Neural cell (in vitro differentiated cells): ENCODE measurements at regions not wholly inside any gene's neighbourhood (a gene's known extent, or its start where the extent isn't known, plus 50 kb on each side); places are given as distances from the start of the nearest gene placed in this dataset.

Experiments used
- H2AFZ ChIP-seq: fragments of 200-600, 300-800 bp; sonication (generic), shearing (Covaris generic); 2 replicates; pipeline ENCODE4 v1.6.0; 2014; ENCODE audit warnings: low read depth, mild to moderate bottlenecking, antibody characterized with exemption, low read length, moderate library complexity
- H3F3A ChIP-seq: fragments of 200-600 bp; shearing (Covaris generic); 2 replicates; pipeline ENCODE4 v1.6.1; 2016; ENCODE audit warnings: mild to moderate bottlenecking, moderate library complexity, mixed read lengths, antibody characterized with exemption, low read length; ENCODE audit not compliant: insufficient read depth, poor library complexity, severe bottlenecking
- H3K27ac ChIP-seq: fragments of 200-600, 300-800 bp; sonication (generic), shearing (Covaris generic); 2 replicates; pipeline ENCODE4 v1.5.1; 2014; ENCODE audit warnings: mild to moderate bottlenecking, low read length, moderate library complexity
- H3K27me3 ChIP-seq: fragments of 300-800, 200-600 bp; sonication (generic), shearing (Covaris generic); 2 replicates; pipeline ENCODE4 v1.6.0; 2014; ENCODE audit warnings: mild to moderate bottlenecking, low read depth, low read length, moderate library complexity; ENCODE audit not compliant: insufficient read depth
- H3K36me3 ChIP-seq: fragments of 300-800, 200-600 bp; sonication (generic), shearing (Covaris generic); 2 replicates; pipeline ENCODE4 v1.5.1; 2014; ENCODE audit warnings: mild to moderate bottlenecking, antibody characterized with exemption, low read length, moderate library complexity; ENCODE audit not compliant: insufficient read depth
- H3K4me2 ChIP-seq: fragments of 300-800, 200-600 bp; sonication (generic), shearing (Covaris generic); 2 replicates; pipeline ENCODE4 v1.6.0; 2014; ENCODE audit warnings: mild to moderate bottlenecking, low read length
- H3K4me3 ChIP-seq: fragments of 300-800, 200-600 bp; sonication (generic), shearing (Covaris generic); 2 replicates; pipeline ENCODE4 v1.5.1; 2014; ENCODE audit warnings: mild to moderate bottlenecking, low read length, moderate library complexity
- H3K79me2 ChIP-seq: fragments of 200-600 bp; shearing (Covaris generic); replicated peaks from 2 replicates; pipeline ENCODE4 v1.6.0; 2014; ENCODE audit warnings: mild to moderate bottlenecking, low read length, moderate library complexity; ENCODE audit not compliant: insufficient read depth
- H3K9ac ChIP-seq: fragments of 300-800, 200-600 bp; sonication (generic), shearing (Covaris generic); 2 replicates; pipeline ENCODE4 v1.6.1; 2016; ENCODE audit warnings: mild to moderate bottlenecking, low read length, mixed read lengths
- H3K9me2 ChIP-seq: fragments of 200-600 bp; shearing (Covaris generic); 2 replicates; pipeline ENCODE4 v1.6.1; 2016; ENCODE audit warnings: mild to moderate bottlenecking, low read length, mixed read lengths; ENCODE audit not compliant: insufficient read depth
- H3K9me3 ChIP-seq: fragments of 200-600, 300-800 bp; sonication (generic), shearing (Covaris generic); 2 replicates; pipeline ENCODE4 v1.6.1; 2016; ENCODE audit warnings: mild to moderate bottlenecking, mixed run types, low read length, moderate library complexity, mixed read lengths
- H4K20me1 ChIP-seq: fragments of 200-600 bp; shearing (Covaris generic); 2 replicates; pipeline ENCODE4 v1.6.1; 2016; ENCODE audit warnings: mild to moderate bottlenecking, mixed run types; ENCODE audit not compliant: insufficient read depth
- EP300 ChIP-seq: fragments of 450-650 bp; conservative IDR thresholded peaks from 2 replicates; pipeline ENCODE4 v1.6.1; 2014; ENCODE audit warnings: antibody characterized with exemption, mild to moderate bottlenecking, moderate library complexity; ENCODE audit not compliant: poor library complexity, severe bottlenecking
- EZH2 ChIP-seq: fragments of 200-600, 300-800 bp; shearing (Covaris generic), sonication (generic); IDR thresholded peaks from 2 replicates; pipeline ENCODE4 v1.6.1; 2014; ENCODE audit warnings: antibody characterized with exemption, low read length, borderline replicate concordance, mild to moderate bottlenecking; ENCODE audit not compliant: insufficient read depth, poor library complexity, severe bottlenecking
- MXI1 ChIP-seq: fragments of 450-650 bp; conservative IDR thresholded peaks from 2 replicates; pipeline ENCODE4 v1.6.1; 2014; ENCODE audit warnings: antibody characterized with exemption, mild to moderate bottlenecking; ENCODE audit not compliant: poor library complexity, severe bottlenecking
- POLR2AphosphoS5 ChIP-seq: IDR thresholded peaks from 2 replicates; pipeline ENCODE4 v1.6.1; 2012
- RAD21 ChIP-seq: fragments of 450-650 bp; conservative IDR thresholded peaks from 2 replicates; pipeline ENCODE4 v1.6.1; 2014; ENCODE audit warnings: antibody characterized with exemption, mild to moderate bottlenecking, moderate library complexity
- SMC3 ChIP-seq: fragments of 450-650 bp; conservative IDR thresholded peaks from 2 replicates; pipeline ENCODE4 v1.6.1; 2014; ENCODE audit warnings: antibody characterized with exemption, mild to moderate bottlenecking, moderate library complexity; ENCODE audit not compliant: poor library complexity
- TAF1 ChIP-seq: IDR thresholded peaks from 2 replicates; pipeline ENCODE4 v1.6.1; 2012; ENCODE audit warnings: low read depth
- TF ChIP-seq, protein P1 (sequence below): IDR thresholded peaks from 2 replicates; pipeline ENCODE4 v1.6.1; 2012; ENCODE audit warnings: borderline replicate concordance
- TF ChIP-seq, protein P2 (sequence below): fragments of 450-650 bp; IDR thresholded peaks from 2 replicates; pipeline ENCODE4 v1.5.1; 2014; ENCODE audit warnings: antibody characterized with exemption, mild to moderate bottlenecking, moderate library complexity; ENCODE audit not compliant: poor library complexity, severe bottlenecking

DNA sequence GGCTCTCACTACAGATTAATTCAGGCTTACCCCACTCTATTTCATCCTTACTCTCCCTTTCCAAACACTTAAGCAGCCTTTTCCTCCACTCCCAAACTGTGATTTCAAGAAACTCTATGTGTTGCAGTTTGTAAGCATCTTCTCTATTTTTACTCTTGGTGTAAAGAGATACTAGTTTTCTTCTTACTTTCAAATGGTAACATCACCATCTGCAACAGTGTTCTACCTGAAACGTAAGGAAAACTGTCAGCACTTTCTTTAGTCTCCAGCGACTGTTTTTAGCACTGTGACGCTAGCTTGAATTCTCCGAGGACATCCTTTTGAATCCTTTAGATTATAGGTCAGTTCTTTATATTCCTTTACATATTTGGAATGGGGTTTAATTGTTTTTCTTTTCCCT, 335.2 kb downstream of the PDGFC start:
- H2AFZ ChIP-seq: no peak overlapping the region
- H3K79me2 ChIP-seq: no peaks in the 10 kb centered on the region
- no peaks in the 10 kb centered on the region for H3K9me2 ChIP-seq
- no peaks in the 10 kb centered on the region for H3K36me3 ChIP-seq
- H3K4me2 ChIP-seq: no peak overlapping the region
- H3K27ac ChIP-seq: no peak overlapping the region
- H3K4me3 ChIP-seq: no peak overlapping the region
- H3K9ac ChIP-seq: no peak overlapping the region
- no peaks in the 10 kb centered on the region for H3K9me3 ChIP-seq
- no peaks in the 10 kb centered on the region for H3K27me3 ChIP-seq
- no peaks in the 10 kb centered on the region for H4K20me1 ChIP-seq
- H3F3A ChIP-seq: no peaks in the 10 kb centered on the region
- TF ChIP-seq, protein P1, sequence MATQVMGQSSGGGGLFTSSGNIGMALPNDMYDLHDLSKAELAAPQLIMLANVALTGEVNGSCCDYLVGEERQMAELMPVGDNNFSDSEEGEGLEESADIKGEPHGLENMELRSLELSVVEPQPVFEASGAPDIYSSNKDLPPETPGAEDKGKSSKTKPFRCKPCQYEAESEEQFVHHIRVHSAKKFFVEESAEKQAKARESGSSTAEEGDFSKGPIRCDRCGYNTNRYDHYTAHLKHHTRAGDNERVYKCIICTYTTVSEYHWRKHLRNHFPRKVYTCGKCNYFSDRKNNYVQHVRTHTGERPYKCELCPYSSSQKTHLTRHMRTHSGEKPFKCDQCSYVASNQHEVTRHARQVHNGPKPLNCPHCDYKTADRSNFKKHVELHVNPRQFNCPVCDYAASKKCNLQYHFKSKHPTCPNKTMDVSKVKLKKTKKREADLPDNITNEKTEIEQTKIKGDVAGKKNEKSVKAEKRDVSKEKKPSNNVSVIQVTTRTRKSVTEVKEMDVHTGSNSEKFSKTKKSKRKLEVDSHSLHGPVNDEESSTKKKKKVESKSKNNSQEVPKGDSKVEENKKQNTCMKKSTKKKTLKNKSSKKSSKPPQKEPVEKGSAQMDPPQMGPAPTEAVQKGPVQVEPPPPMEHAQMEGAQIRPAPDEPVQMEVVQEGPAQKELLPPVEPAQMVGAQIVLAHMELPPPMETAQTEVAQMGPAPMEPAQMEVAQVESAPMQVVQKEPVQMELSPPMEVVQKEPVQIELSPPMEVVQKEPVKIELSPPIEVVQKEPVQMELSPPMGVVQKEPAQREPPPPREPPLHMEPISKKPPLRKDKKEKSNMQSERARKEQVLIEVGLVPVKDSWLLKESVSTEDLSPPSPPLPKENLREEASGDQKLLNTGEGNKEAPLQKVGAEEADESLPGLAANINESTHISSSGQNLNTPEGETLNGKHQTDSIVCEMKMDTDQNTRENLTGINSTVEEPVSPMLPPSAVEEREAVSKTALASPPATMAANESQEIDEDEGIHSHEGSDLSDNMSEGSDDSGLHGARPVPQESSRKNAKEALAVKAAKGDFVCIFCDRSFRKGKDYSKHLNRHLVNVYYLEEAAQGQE: no peak

DNA sequence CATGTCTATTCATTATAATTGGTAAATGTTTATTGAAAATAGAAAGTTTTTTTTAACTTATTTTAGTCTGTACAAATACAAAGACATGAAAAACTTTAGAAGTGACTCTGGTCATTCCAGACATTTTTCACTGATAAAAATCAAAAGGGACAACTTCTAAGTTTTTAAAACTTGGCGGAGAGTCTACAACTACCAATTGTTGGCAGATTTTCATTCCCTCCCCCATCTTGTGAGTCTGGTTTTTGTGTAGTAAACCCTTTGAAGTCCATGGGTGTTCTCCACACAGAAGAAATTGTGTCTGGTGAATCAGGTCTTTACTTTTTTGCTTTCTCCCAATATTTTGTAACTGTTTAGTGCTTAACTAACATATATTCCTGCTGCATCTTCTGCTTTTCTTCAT, 336.5 kb downstream of the PDGFC start:
- Histone ChIP-seq H3K36me3 (no peaks in the 10 kb centered on the region), H3K9me2 (no peaks in the 10 kb centered on the region), H3K4me2 (no peak overlapping the region), H3K4me3 (no peak overlapping the region), H3K27me3 (no peaks in the 10 kb centered on the region), H3K79me2 (no peaks in the 10 kb centered on the region), H3K27ac (no peak overlapping the region), H3F3A (no peaks in the 10 kb centered on the region), H4K20me1 (no peaks in the 10 kb centered on the region), H3K9ac (no peak overlapping the region), H3K9me3 (no peaks in the 10 kb centered on the region), H2AFZ (no peak overlapping the region)
- TF ChIP-seq SMC3: no peak
- TF ChIP-seq POLR2AphosphoS5: no peak
- TF ChIP-seq TAF1: no peak
- TF ChIP-seq EP300: no peak
- no peak for TF ChIP-seq RAD21
- TF ChIP-seq, protein P1: no peak
- TF ChIP-seq EZH2: no peak
- no peak for TF ChIP-seq MXI1
- TF ChIP-seq, protein P2, sequence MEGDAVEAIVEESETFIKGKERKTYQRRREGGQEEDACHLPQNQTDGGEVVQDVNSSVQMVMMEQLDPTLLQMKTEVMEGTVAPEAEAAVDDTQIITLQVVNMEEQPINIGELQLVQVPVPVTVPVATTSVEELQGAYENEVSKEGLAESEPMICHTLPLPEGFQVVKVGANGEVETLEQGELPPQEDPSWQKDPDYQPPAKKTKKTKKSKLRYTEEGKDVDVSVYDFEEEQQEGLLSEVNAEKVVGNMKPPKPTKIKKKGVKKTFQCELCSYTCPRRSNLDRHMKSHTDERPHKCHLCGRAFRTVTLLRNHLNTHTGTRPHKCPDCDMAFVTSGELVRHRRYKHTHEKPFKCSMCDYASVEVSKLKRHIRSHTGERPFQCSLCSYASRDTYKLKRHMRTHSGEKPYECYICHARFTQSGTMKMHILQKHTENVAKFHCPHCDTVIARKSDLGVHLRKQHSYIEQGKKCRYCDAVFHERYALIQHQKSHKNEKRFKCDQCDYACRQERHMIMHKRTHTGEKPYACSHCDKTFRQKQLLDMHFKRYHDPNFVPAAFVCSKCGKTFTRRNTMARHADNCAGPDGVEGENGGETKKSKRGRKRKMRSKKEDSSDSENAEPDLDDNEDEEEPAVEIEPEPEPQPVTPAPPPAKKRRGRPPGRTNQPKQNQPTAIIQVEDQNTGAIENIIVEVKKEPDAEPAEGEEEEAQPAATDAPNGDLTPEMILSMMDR: no peak
